ENCODE measurements at regions not wholly inside any gene's neighbourhood (a gene's known extent, or its start where the extent isn't known, plus 50 kb on each side); places are given as distances from the start of the nearest gene placed in this dataset.

- TF ChIP-seq BRF1 (IDR thresholded peaks at IDR 0.05; ENCODE audit: borderline replicate concordance, extremely low read depth, insufficient read length) (no peak), ZZZ3 (IDR thresholded peaks at IDR 0.05) (no peak), GABPA (tag; conservative IDR thresholded peaks at IDR 0.05; ENCODE audit: low read depth) (peak; percentile 63), NR3C1 (CRISPR knock-in tag; IDR thresholded peaks at IDR 0.05) (no peak), VEZF1 (CRISPR knock-in tag; IDR thresholded peaks at IDR 0.05) (peak; percentile 41; the same call in 1 of the 2 replicates), ZNF583 (CRISPR knock-in tag; IDR thresholded peaks at IDR 0.05) (no peak; the same call in 1 of the 2 replicates), CC2D1A (IDR thresholded peaks at IDR 0.05) (no peak), HDAC8 (tag; IDR thresholded peaks at IDR 0.05) (no peak), COPS2 (conservative IDR thresholded peaks at IDR 0.05) (no peak), PHB2 (IDR thresholded peaks at IDR 0.05; ENCODE audit: low read depth) (no peak), GMEB1 (CRISPR knock-in tag; IDR thresholded peaks at IDR 0.05) (no peak), STAT5A (IDR thresholded peaks at IDR 0.05; ENCODE audit: borderline replicate concordance, low read length) (no peak), ERF (CRISPR knock-in tag; IDR thresholded peaks at IDR 0.05) (no peak), CREM (IDR thresholded peaks at IDR 0.05; ENCODE audit: low read depth) (0 out of 2 replicates have a peak, but pooled peaks have one; percentile 9), ZNF217 (CRISPR knock-in tag; IDR thresholded peaks at IDR 0.05) (no peak), TCFL5 (CRISPR knock-in tag; conservative IDR thresholded peaks at IDR 0.05) (no peak), SNIP1 (IDR thresholded peaks at IDR 0.05; ENCODE audit: low read depth) (no peak), CHD1 (IDR thresholded peaks at IDR 0.05; ENCODE audit: low read length) (no peak), GABPB2 (CRISPR knock-in tag; conservative IDR thresholded peaks at IDR 0.05) (no peak), JUNB (CRISPR knock-in tag; conservative IDR thresholded peaks at IDR 0.05) (no peak; the same call in 1 of the 2 replicates), NFXL1 (CRISPR knock-in tag; IDR thresholded peaks at IDR 0.05) (no peak), MEF2D (tag; conservative IDR thresholded peaks at IDR 0.05; ENCODE audit: low read depth) (peak; percentile 59; the same call in 1 of the 2 replicates), ATF3 (IDR thresholded peaks at IDR 0.05) (peak; percentile 95), ATF3 (CRISPR knock-in tag; conservative IDR thresholded peaks at IDR 0.05) (no peak), FOXP1 (CRISPR knock-in tag; IDR thresholded peaks at IDR 0.05) (no peak), ZBTB26 (CRISPR knock-in tag; IDR thresholded peaks at IDR 0.05) (0 out of 2 replicates have a peak, but pooled peaks have one; percentile 10), MTA2 (IDR thresholded peaks at IDR 0.05; ENCODE audit: low read depth) (no peak), ZNF551 (CRISPR knock-in tag; IDR thresholded peaks at IDR 0.05) (no peak)
Measured at GRCh38 chr10:28984431-28984830, 304.4 kb upstream of the LYZL1 start (continued).
